ENCODE measurements at regions not wholly inside any gene's neighbourhood (a gene's known extent, or its start where the extent isn't known, plus 50 kb on each side); places are given as distances from the start of the nearest gene placed in this dataset.

DNA sequence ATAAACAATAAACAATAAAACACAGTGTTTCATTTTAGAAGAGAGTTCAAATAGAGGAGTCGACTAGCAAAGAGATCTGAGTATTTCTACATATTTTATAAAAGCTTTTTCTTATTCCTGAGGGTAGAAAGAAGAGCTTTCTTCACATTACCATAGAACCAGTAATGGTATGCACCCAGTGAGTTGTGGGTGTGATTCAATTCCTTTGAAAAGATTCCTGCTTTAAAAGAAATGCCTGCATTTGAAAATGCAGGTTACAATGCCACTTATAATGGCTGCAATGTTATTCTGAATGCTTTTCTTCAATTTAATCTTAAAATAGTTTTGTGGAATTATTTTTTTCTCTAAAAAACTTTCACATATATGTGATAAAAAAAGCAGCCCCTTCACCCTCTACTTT lies 178.1 kb downstream of the CDC14C start:
- Mint-ChIP-seq H3K9me3 (peaks cover 13% of the 10 kb centered on the region), H3K27me3 (ENCODE audit: insufficient read depth) (no peaks in the 10 kb centered on the region), H3K27ac (no peak overlapping the region), H3K36me3 (ENCODE audit: low read depth) (peaks cover 4% of the 10 kb centered on the region), H3K4me3 (no peak overlapping the region), H3K4me1 (peaks cover 24% of the 10 kb centered on the region)
- no peak overlapping the region for H3K4me3 ChIP-seq (ENCODE audit: low read length)
- WGBS, 2 experiments (ENCODE audit: insufficient coverage in 1 of 2, insufficient read length in 1 of 2): 25% methylated on average over 1 of the region's 1 CpG; no CpG with 5 or more reads in 1 of the 2 experiments
- H3K36me3 ChIP-seq (ENCODE audit: control insufficient read depth, insufficient read depth, low read length): no peaks in the 10 kb centered on the region
- H3K9ac ChIP-seq (ENCODE audit: extremely low read depth, low read length, poor library complexity, severe bottlenecking): no peak overlapping the region
- H3K27me3 ChIP-seq (ENCODE audit: control insufficient read depth, insufficient read depth, low read length, poor library complexity, severe bottlenecking): no peaks in the 10 kb centered on the region
- H3K9me3 ChIP-seq (ENCODE audit: control insufficient read depth, low read length): peaks cover 15% of the 10 kb centered on the region
- no peak for DNase-seq
- H3K27ac ChIP-seq (ENCODE audit: low read depth, low read length): no peak overlapping the region
- peaks cover 6% of the 10 kb centered on the region for H3K4me1 ChIP-seq (ENCODE audit: control insufficient read depth, insufficient read depth, low read length)
- TF ChIP-seq, protein P1, sequence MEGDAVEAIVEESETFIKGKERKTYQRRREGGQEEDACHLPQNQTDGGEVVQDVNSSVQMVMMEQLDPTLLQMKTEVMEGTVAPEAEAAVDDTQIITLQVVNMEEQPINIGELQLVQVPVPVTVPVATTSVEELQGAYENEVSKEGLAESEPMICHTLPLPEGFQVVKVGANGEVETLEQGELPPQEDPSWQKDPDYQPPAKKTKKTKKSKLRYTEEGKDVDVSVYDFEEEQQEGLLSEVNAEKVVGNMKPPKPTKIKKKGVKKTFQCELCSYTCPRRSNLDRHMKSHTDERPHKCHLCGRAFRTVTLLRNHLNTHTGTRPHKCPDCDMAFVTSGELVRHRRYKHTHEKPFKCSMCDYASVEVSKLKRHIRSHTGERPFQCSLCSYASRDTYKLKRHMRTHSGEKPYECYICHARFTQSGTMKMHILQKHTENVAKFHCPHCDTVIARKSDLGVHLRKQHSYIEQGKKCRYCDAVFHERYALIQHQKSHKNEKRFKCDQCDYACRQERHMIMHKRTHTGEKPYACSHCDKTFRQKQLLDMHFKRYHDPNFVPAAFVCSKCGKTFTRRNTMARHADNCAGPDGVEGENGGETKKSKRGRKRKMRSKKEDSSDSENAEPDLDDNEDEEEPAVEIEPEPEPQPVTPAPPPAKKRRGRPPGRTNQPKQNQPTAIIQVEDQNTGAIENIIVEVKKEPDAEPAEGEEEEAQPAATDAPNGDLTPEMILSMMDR (conservative IDR thresholded peaks at IDR 0.05): no peak

- DNase-seq: no peak
- Mint-ChIP-seq H3K36me3 (ENCODE audit: low read depth) (peaks cover 5% of the 10 kb centered on the region), H3K27me3 (ENCODE audit: insufficient read depth) (no peaks in the 10 kb centered on the region), H3K4me3 (no peak overlapping the region), H3K9me3 (peaks cover 31% of the 10 kb centered on the region), H3K27ac (no peak overlapping the region), H3K4me1 (no peaks in the 10 kb centered on the region)
- no peaks in the 10 kb centered on the region for H3K36me3 ChIP-seq (ENCODE audit: control insufficient read depth, insufficient read depth, low read length)
- no peak overlapping the region for H3K27ac ChIP-seq (ENCODE audit: low read depth, low read length)
- H3K4me3 ChIP-seq (ENCODE audit: low read length): no peak overlapping the region
- WGBS, 2 experiments (ENCODE audit: insufficient coverage in 1 of 2, insufficient read length in 1 of 2): 95% methylated on average over 1 of the region's 1 CpG; no CpG with 5 or more reads in 1 of the 2 experiments
- no peaks in the 10 kb centered on the region for H3K27me3 ChIP-seq (ENCODE audit: control insufficient read depth, insufficient read depth, low read length, poor library complexity, severe bottlenecking)
- H3K4me1 ChIP-seq (ENCODE audit: control insufficient read depth, insufficient read depth, low read length): no peaks in the 10 kb centered on the region
- H3K9me3 ChIP-seq (ENCODE audit: control insufficient read depth, low read length): peaks cover 25% of the 10 kb centered on the region
- TF ChIP-seq, protein P1 (conservative IDR thresholded peaks at IDR 0.05): no peak
- H3K9ac ChIP-seq (ENCODE audit: extremely low read depth, low read length, poor library complexity, severe bottlenecking): no peak overlapping the region
Observed at GRCh38 chr7:49111706-49112105, 187.4 kb downstream of the CDC14C start.

DNA sequence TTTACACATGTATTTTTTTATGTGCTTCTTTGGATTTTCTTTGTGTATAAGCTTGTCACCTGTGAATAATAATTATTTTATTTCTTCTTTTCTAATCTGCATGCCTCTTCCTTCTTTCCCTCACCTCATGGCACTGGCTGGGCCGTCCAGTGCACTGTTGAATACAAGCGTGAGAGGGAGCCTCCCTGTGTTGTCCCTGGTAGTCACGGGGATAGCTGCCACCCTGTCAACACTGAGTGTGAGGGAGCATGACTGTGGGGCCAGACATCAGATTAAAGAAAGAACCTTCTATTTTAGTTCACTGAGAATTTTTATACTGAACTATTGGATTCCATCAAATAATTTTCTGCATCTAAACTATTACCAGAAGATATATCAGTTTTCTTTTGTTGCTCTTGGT lies 187.9 kb downstream of the CDC14C start:
- no peak overlapping the region for H3K27ac ChIP-seq (ENCODE audit: low read depth, low read length)
- H3K9ac ChIP-seq (ENCODE audit: extremely low read depth, low read length, poor library complexity, severe bottlenecking): no peak overlapping the region
- 90% methylated on average over 3 of the region's 3 CpGs; no CpG with 5 or more reads in 1 of the 2 experiments for WGBS, 2 experiments (ENCODE audit: insufficient coverage in 1 of 2, insufficient read length in 1 of 2)
- DNase-seq: no peak
- TF ChIP-seq, protein P1 (conservative IDR thresholded peaks at IDR 0.05): no peak
- no peaks in the 10 kb centered on the region for H3K27me3 ChIP-seq (ENCODE audit: control insufficient read depth, insufficient read depth, low read length, poor library complexity, severe bottlenecking)
- H3K4me1 ChIP-seq (ENCODE audit: control insufficient read depth, insufficient read depth, low read length): no peaks in the 10 kb centered on the region
- peaks cover 19% of the 10 kb centered on the region for H3K9me3 ChIP-seq (ENCODE audit: control insufficient read depth, low read length)
- H3K4me1 Mint-ChIP-seq: no peaks in the 10 kb centered on the region
- no peak overlapping the region for H3K27ac Mint-ChIP-seq
- H3K9me3 Mint-ChIP-seq: peaks cover 26% of the 10 kb centered on the region
- H3K27me3 Mint-ChIP-seq (ENCODE audit: insufficient read depth): no peaks in the 10 kb centered on the region
- peaks cover 2% of the 10 kb centered on the region for H3K36me3 Mint-ChIP-seq (ENCODE audit: low read depth)
- no peak overlapping the region for H3K4me3 Mint-ChIP-seq
- H3K4me3 ChIP-seq (ENCODE audit: low read length): no peak overlapping the region
- H3K36me3 ChIP-seq (ENCODE audit: control insufficient read depth, insufficient read depth, low read length): no peaks in the 10 kb centered on the region
